ENCODE measurements at regions not wholly inside any gene's neighbourhood (a gene's known extent, or its start where the extent isn't known, plus 50 kb on each side); places are given as distances from the start of the nearest gene placed in this dataset.

DNA sequence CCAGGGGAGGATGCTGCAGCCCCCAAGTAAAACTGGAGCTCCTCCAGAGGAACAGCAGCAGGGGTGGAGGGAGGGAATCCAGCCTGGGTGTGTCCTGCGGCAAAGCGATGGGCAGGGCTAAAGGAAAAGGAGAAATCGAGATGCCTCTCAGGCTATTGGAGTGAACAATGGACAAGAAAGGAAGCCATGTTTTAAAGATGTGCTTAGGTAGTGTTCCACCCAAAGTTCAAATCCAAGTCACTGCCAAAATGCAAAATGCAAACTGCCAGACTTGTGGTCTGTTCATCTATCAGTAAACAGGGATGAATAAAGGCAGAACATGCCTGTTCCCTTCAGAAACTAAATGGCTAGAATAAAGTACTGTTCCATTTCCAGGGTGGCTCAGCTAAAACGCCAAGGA is 197.5 kb upstream of the NSMCE3 start:
- dilution Hi-C loops (cut with MboI; ENCODE audit: extremely low pct_ligation_motif_present, low sequenced_read_pairs), result no loop called here
- Histone ChIP-seq H3K4me3 (ENCODE audit: control insufficient read depth in 2 of 3, extremely low read depth in 1 of 3, insufficient read depth in 2 of 3, low read depth in 1 of 3, low read length in 3 of 3) (no peak overlapping the region), H3K36me3 (ENCODE audit: control insufficient read depth in 2 of 2, extremely low read depth in 1 of 2, insufficient read depth in 2 of 2, low read length in 2 of 2) (no peaks in the 10 kb centered on the region), H3K79me2 (ENCODE audit: control insufficient read depth, insufficient read depth, low read length) (no peaks in the 10 kb centered on the region), H3K9ac (ENCODE audit: control insufficient read depth, extremely low read depth, insufficient read depth, low read length) (no peak overlapping the region), H3K27ac (ENCODE audit: control insufficient read depth, insufficient read depth, low read length) (no peak overlapping the region), H3K27me3 (ENCODE audit: control insufficient read depth, extremely low read depth, insufficient read depth, low read length) (no peaks in the 10 kb centered on the region), H3K4me1 (ENCODE audit: control insufficient read depth, extremely low read depth, insufficient read depth, low read length) (no peaks in the 10 kb centered on the region), H3K9me3 (ENCODE audit: control insufficient read depth, low read depth, low read length) (no peaks in the 10 kb centered on the region), H4K20me1 (ENCODE audit: control insufficient read depth, extremely low read depth, insufficient read depth, low read length) (no peaks in the 10 kb centered on the region), H2AFZ (ENCODE audit: control insufficient read depth, low read length) (no peak overlapping the region), H3K9me1 (ENCODE audit: control insufficient read depth, extremely low read depth, insufficient read depth, low read length) (no peaks in the 10 kb centered on the region), H3K4me2 (ENCODE audit: control insufficient read depth, extremely low read depth, insufficient read depth, low read depth, low read length) (no peak overlapping the region)
- DNase-seq (ENCODE audit: low read depth, low spot score), result no peak
- no peak for FAIRE-seq
- TF ChIP-seq EZH2 (IDR thresholded peaks at IDR 0.05; ENCODE audit: low read length), result no peak
- no peak for TF ChIP-seq CTCF (optimal IDR thresholded peaks at IDR 0.05 in 1 of 3, IDR thresholded peaks at IDR 0.05 in 1 of 3, conservative IDR thresholded peaks at IDR 0.05 in 1 of 3; ENCODE audit: extremely low read depth in 1 of 3, insufficient read depth in 2 of 3, low read length in 3 of 3)

GRCh38 chr15:29466292-29466691 is 196.7 kb upstream of the NSMCE3 start:
- TF ChIP-seq CTCF (optimal IDR thresholded peaks at IDR 0.05 in 1 of 3, IDR thresholded peaks at IDR 0.05 in 1 of 3, conservative IDR thresholded peaks at IDR 0.05 in 1 of 3; ENCODE audit: extremely low read depth in 1 of 3, insufficient read depth in 2 of 3, low read length in 3 of 3) (no peak), EZH2 (IDR thresholded peaks at IDR 0.05; ENCODE audit: low read length) (no peak)
- FAIRE-seq, result no peak
- H3K27ac ChIP-seq (ENCODE audit: control insufficient read depth, insufficient read depth, low read length), result no peak overlapping the region

More at GRCh38 chr15:29466292-29466691, 196.7 kb upstream of the NSMCE3 start:
- no peaks in the 10 kb centered on the region for H3K79me2 ChIP-seq (ENCODE audit: control insufficient read depth, insufficient read depth, low read length)
- H2AFZ ChIP-seq (ENCODE audit: control insufficient read depth, low read length), result no peak overlapping the region
- H3K4me2 ChIP-seq (ENCODE audit: control insufficient read depth, extremely low read depth, insufficient read depth, low read depth, low read length), result no peak overlapping the region
- H3K4me1 ChIP-seq (ENCODE audit: control insufficient read depth, extremely low read depth, insufficient read depth, low read length), result no peaks in the 10 kb centered on the region
- H3K9me3 ChIP-seq (ENCODE audit: control insufficient read depth, low read depth, low read length), result no peaks in the 10 kb centered on the region
- H4K20me1 ChIP-seq (ENCODE audit: control insufficient read depth, extremely low read depth, insufficient read depth, low read length), result no peaks in the 10 kb centered on the region
- H3K9me1 ChIP-seq (ENCODE audit: control insufficient read depth, extremely low read depth, insufficient read depth, low read length), result no peaks in the 10 kb centered on the region
- no peaks in the 10 kb centered on the region for H3K27me3 ChIP-seq (ENCODE audit: control insufficient read depth, extremely low read depth, insufficient read depth, low read length)
- DNase-seq (ENCODE audit: low read depth, low spot score), result no peak
- no peak overlapping the region for H3K4me3 ChIP-seq (ENCODE audit: control insufficient read depth in 2 of 3, extremely low read depth in 1 of 3, insufficient read depth in 2 of 3, low read depth in 1 of 3, low read length in 3 of 3)
- no peaks in the 10 kb centered on the region for H3K36me3 ChIP-seq (ENCODE audit: control insufficient read depth in 2 of 2, extremely low read depth in 1 of 2, insufficient read depth in 2 of 2, low read length in 2 of 2)
- H3K9ac ChIP-seq (ENCODE audit: control insufficient read depth, extremely low read depth, insufficient read depth, low read length), result no peak overlapping the region
- dilution Hi-C loops (cut with MboI; ENCODE audit: extremely low pct_ligation_motif_present, low sequenced_read_pairs), result no loop called here
